ENCODE measurements at regions not wholly inside any gene's neighbourhood (a gene's known extent, or its start where the extent isn't known, plus 50 kb on each side); places are given as distances from the start of the nearest gene placed in this dataset.

- TF ChIP-seq ZFP91 (CRISPR knock-in tag; IDR thresholded peaks at IDR 0.05) (no peak), CTCF (IDR thresholded peaks at IDR 0.05 in 2 of 3, conservative IDR thresholded peaks at IDR 0.05 in 1 of 3; ENCODE audit: insufficient read depth in 2 of 3, low read depth in 1 of 3, low read length in 3 of 3) (no peak), BCLAF1 (IDR thresholded peaks at IDR 0.05; ENCODE audit: borderline replicate concordance in 1 of 2, control insufficient read depth in 1 of 2, low read depth in 2 of 2, low read length in 1 of 2) (no peak), ZNF217 (CRISPR knock-in tag; IDR thresholded peaks at IDR 0.05) (no peak), RBBP5 (IDR thresholded peaks at IDR 0.05; ENCODE audit: borderline replicate concordance, insufficient read depth, low read length, poor library complexity, severe bottlenecking) (no peak), KDM5B (IDR thresholded peaks at IDR 0.05; ENCODE audit: insufficient replicate concordance, low read depth, low read length) (no peak), NCOA2 (IDR thresholded peaks at IDR 0.05; ENCODE audit: partially characterized antibody in 2 of 2) (no peak)
Observed at GRCh38 chr1:238981317-238981933, 404.9 kb upstream of the CHRM3 start.

All from K562 (cell line).